Mucosa of rectum (tissue), 2 donors: ENCODE measurements at regions not wholly inside any gene's neighbourhood (a gene's known extent, or its start where the extent isn't known, plus 50 kb on each side); places are given as distances from the start of the nearest gene placed in this dataset.

Experiments used
- H3K27ac ChIP-seq, 2 donors: one replicate each; pipeline ENCODE4 v1.7.0; 2013; ENCODE audit warnings: inconsistent platforms in 2 of 2, low read depth in 2 of 2, low read length in 2 of 2
- H3K27me3 ChIP-seq, 2 donors: one replicate each; pipeline ENCODE4 v1.7.0; 2013; ENCODE audit warnings: low read length in 2 of 2; ENCODE audit not compliant: control insufficient read depth in 2 of 2, insufficient read depth in 2 of 2
- H3K36me3 ChIP-seq, 2 donors: one replicate each; pipeline ENCODE4 v1.7.0; 2013; ENCODE audit warnings: low read length in 2 of 2; ENCODE audit not compliant: control insufficient read depth in 2 of 2, insufficient read depth in 2 of 2
- H3K4me1 ChIP-seq, 2 donors: one replicate each; pipeline ENCODE4 v1.7.0; 2013; ENCODE audit warnings: low read length in 2 of 2, mild to moderate bottlenecking in 1 of 2; ENCODE audit not compliant: control insufficient read depth in 2 of 2, insufficient read depth in 2 of 2
- H3K4me3 ChIP-seq, 2 donors: one replicate each; pipeline ENCODE4 v1.7.0; 2013; ENCODE audit warnings: low read length in 2 of 2
- H3K9ac ChIP-seq, 2 donors: one replicate each; pipeline ENCODE4 v1.7.0; 2013; ENCODE audit warnings: low read length in 2 of 2, low read depth in 1 of 2, mild to moderate bottlenecking in 1 of 2
- H3K9me3 ChIP-seq, 2 donors: one replicate each; pipeline ENCODE4 v1.7.0; 2013; ENCODE audit warnings: low read length in 2 of 2; ENCODE audit not compliant: control insufficient read depth in 2 of 2
- donor health status: healthy.
- donor health status: Normal muscosa, but diverticular disease.

DNA sequence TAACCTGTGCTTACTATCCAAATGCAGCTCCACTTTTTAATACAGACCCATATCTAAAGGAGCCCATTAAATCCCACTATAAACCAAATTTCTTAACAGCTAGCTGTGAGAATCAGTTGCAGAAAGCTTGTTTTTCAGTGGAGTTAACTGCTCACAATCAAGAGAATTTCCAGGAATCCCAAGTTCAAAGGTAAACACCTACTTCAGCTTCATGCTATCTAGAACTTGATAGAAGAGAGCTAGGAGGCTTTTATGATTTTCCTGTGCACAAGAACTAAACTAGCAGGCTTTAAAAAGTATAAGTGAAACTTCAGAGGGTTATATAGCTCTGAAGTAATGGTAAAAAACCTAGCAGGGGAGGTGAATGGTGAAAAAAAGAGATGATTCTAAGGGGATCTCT lies 96.2 kb upstream of the PABPC4L start:
- no peak overlapping the region for H3K9ac ChIP-seq
- H3K36me3 ChIP-seq: no peaks in the 10 kb centered on the region
- no peaks in the 10 kb centered on the region for H3K4me1 ChIP-seq
- H3K27me3 ChIP-seq: no peaks in the 10 kb centered on the region
- H3K27ac ChIP-seq: no peak overlapping the region
- no peaks in the 10 kb centered on the region for H3K9me3 ChIP-seq
- no peak overlapping the region for H3K4me3 ChIP-seq

DNA sequence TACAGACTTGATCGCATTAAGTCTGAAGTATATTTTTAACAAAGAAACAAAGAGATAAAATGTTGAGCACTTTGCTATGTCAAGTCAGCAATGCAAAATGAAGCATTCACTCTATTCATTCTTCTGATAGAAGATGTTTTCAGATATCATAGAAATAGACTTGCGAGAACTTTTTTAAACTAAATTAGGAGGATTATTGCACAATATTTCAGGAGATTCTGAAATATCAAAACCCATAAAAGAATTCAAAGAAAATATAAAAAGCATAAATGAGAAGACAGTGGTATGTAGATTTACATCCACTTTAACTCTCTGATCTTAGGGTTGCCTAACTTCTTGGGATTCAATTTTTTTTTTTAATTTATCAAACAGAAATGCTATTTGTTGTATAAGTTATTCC lies 81.1 kb upstream of the PABPC4L start:
- Histone ChIP-seq H3K36me3 (no peaks in the 10 kb centered on the region), H3K27me3 (no peaks in the 10 kb centered on the region), H3K27ac (no peak overlapping the region), H3K4me1 (no peaks in the 10 kb centered on the region), H3K9me3 (no peaks in the 10 kb centered on the region), H3K4me3 (no peak overlapping the region), H3K9ac (no peak overlapping the region)

- Histone ChIP-seq H3K36me3 (no peaks in the 10 kb centered on the region), H3K4me3 (no peak overlapping the region), H3K9ac (no peak overlapping the region), H3K4me1 (no peaks in the 10 kb centered on the region), H3K9me3 (no peaks in the 10 kb centered on the region), H3K27me3 (no peaks in the 10 kb centered on the region), H3K27ac (no peak overlapping the region)
Measured at GRCh38 chr4:134278675-134279074, 77.1 kb upstream of the PABPC4L start.

GRCh38 chr4:134276476-134276875 lies 74.9 kb upstream of the PABPC4L start:
- H3K9me3 ChIP-seq: no peaks in the 10 kb centered on the region
- no peaks in the 10 kb centered on the region for H3K36me3 ChIP-seq
- no peak overlapping the region for H3K27ac ChIP-seq
- no peak overlapping the region for H3K9ac ChIP-seq
- no peak overlapping the region for H3K4me3 ChIP-seq
- H3K27me3 ChIP-seq: no peaks in the 10 kb centered on the region
- no peaks in the 10 kb centered on the region for H3K4me1 ChIP-seq

DNA sequence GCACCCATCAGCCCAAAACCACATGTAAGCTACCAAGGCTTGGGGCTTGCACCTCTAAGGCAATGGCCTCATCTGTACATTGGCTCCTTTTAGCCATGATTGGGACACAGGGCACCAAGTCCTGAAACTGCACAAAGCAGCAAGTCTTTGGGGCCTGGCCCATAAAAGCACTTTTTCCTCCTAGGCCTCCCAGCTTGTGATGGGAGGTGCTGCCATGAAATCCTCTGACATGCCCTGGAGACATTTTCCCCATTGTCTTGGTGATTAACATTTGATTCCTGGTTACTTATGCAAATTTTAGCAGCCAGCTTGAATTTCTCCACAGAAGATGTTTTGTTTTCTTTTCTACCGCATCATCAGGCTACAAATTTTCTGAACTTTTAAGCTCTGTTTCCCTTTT lies 58.5 kb upstream of the PABPC4L start:
- H3K4me3 ChIP-seq: no peak overlapping the region
- no peak overlapping the region for H3K9ac ChIP-seq
- no peak overlapping the region for H3K27ac ChIP-seq

More for the DNA sequence above, 58.5 kb upstream of the PABPC4L start:
- H3K4me1 ChIP-seq: no peaks in the 10 kb centered on the region
- H3K36me3 ChIP-seq: no peaks in the 10 kb centered on the region
- H3K9me3 ChIP-seq: no peaks in the 10 kb centered on the region
- H3K27me3 ChIP-seq: no peaks in the 10 kb centered on the region
